Ascending aorta (tissue), 2 donors: ENCODE measurements at regions not wholly inside any gene's neighbourhood (a gene's known extent, or its start where the extent isn't known, plus 50 kb on each side); places are given as distances from the start of the nearest gene placed in this dataset.

Source experiments
- DNase-seq, 2 donors: peaks; one replicate each; pipeline ENCODE4 v3.0.0-alpha.2; 2019; ENCODE audit warnings: low spot score in 2 of 2
- H3K27ac ChIP-seq, 2 donors: fragments of 200-600 bp; sonication (generic); one replicate each; pipeline ENCODE4 v1.5.1; 2016 to 2017; ENCODE audit warnings: mild to moderate bottlenecking in 1 of 2
- H3K27me3 ChIP-seq: fragments of 200-600 bp; sonication (generic); one replicate; pipeline ENCODE4 v1.5.1; 2017
- H3K36me3 ChIP-seq, 2 donors: fragments of 200-600 bp; sonication (generic); one replicate each; pipeline ENCODE4 v1.5.1; 2016
- H3K4me1 ChIP-seq, 2 donors: fragments of 200-600 bp; sonication (generic); one replicate each; pipeline ENCODE4 v1.5.1; 2016 to 2017; ENCODE audit warnings: mild to moderate bottlenecking in 1 of 2
- H3K4me3 ChIP-seq, 2 donors: fragments of 200-600 bp; sonication (generic); one replicate each; pipeline ENCODE4 v1.5.1; 2016 to 2017; ENCODE audit warnings: mild to moderate bottlenecking in 1 of 2
- H3K9me3 ChIP-seq, 2 donors: fragments of 200-600 bp; sonication (generic); one replicate each; pipeline ENCODE4 v1.5.1; 2016
- CTCF ChIP-seq, 3 experiments: fragments of 200-600 bp in 2 of 3; fragments of 450-650 bp in 1 of 3; sonication (generic) in 2 of 3; IDR thresholded peaks; one replicate each; pipeline ENCODE4 v1.5.1; 2016 to 2019; ENCODE audit warnings: antibody characterized with exemption in 3 of 3, mild to moderate bottlenecking in 1 of 3, moderate library complexity in 1 of 3
- intact Hi-C: fragments of 100-400 bp; cut with DNase I; formaldehyde crosslinking; loops from one replicate; pipeline ENCODE4 v1.15.1; 2023

DNA sequence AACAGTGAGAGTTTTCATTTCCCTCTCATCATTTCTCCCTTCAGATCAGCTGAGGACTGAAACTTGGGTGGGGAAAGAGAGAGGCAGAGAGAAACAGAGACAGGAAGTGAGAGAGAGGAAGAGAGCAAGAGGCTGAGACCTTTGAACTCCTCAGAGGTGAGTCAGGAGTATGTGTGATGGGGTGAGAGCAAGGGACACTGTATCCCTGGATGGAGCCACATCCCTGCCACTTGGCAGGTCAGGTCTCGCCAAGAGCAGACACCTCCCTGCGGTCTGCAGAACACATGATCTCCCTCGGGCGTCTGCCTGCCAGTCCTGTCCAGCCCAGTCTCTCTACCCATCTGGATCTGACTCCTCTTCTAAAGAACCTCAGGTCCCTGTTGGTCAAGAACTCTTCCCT is 62.7 kb upstream of the SYNDIG1 start:
- no peak for TF ChIP-seq CTCF (IDR thresholded peaks at IDR 0.05)
- no peak for DNase-seq
- Histone ChIP-seq H3K36me3 (no peaks in the 10 kb centered on the region), H3K27ac (peak overlapping the region; percentile 39 to 52), H3K4me3 (no peak overlapping the region), H3K9me3 (no peaks in the 10 kb centered on the region), H3K4me1 (peaks cover 0 to 22% of the 10 kb centered on the region in 2 donors), H3K27me3 (no peaks in the 10 kb centered on the region)
- intact Hi-C loops: no loop called here

- Histone ChIP-seq H3K4me3 (no peak overlapping the region), H3K27ac (no peak overlapping the region), H3K36me3 (no peaks in the 10 kb centered on the region), H3K27me3 (no peaks in the 10 kb centered on the region), H3K4me1 (peaks cover 0 to 18% of the 10 kb centered on the region in 2 donors), H3K9me3 (peaks cover 0 to under 1% of the 10 kb centered on the region in 2 donors)
- DNase-seq: no peak
- no peak for TF ChIP-seq CTCF (IDR thresholded peaks at IDR 0.05)
- intact Hi-C loops: no loop called here
Measured at GRCh38 chr20:24406251-24406650, 63.2 kb upstream of the SYNDIG1 start.

DNA sequence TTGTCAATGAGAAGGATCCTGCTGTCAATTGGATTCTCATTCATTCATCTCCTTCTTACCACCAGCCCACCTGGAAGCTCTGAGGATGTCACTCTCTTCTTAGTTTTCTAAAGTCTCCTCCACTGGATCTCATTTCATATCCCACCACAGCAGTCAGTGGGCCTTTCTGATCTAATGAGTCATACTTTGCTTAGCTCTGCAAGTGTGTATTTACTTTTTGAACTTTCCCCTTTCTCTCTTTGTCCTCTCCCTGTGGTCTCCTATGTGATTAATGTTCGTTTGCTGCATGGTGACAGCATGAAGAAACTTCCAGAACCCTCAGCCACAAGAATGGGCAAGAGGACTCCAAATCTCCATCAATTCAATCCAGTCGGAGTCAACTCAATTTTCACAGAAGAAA is 63.6 kb upstream of the SYNDIG1 start:
- H3K36me3 ChIP-seq: no peaks in the 10 kb centered on the region
- H3K4me1 ChIP-seq: peaks cover 0 to 15% of the 10 kb centered on the region in 2 donors
- H3K4me3 ChIP-seq: no peak overlapping the region
- no peak overlapping the region for H3K27ac ChIP-seq
- no peak for TF ChIP-seq CTCF (IDR thresholded peaks at IDR 0.05)
- no peaks in the 10 kb centered on the region for H3K27me3 ChIP-seq
- peaks cover 0 to 5% of the 10 kb centered on the region in 2 donors for H3K9me3 ChIP-seq
- intact Hi-C loops: no loop called here
- DNase-seq: no peak

DNA sequence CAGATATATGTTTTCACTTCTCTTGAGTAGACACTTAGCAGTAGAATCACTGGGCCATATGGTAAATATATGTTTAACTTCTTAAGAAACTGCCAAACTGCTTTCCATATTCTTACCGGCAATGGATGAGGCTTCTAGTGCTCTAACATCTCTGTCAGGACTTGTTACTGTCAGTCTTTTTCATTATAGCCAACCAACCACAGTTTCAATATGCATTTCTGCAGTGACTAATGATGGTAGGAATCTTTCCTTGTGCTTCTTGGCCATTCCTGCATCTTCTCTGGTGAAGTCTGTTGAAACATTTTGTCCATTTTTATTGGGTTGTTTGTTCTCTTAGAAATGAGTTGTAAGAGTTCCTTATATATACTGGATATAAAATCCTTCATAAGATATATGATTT is 66.0 kb upstream of the SYNDIG1 start:
- peak overlapping the region in 1 of 2 donors; percentile 14 for H3K27ac ChIP-seq
- peaks cover 0 to 8% of the 10 kb centered on the region in 2 donors for H3K4me1 ChIP-seq
- TF ChIP-seq CTCF (IDR thresholded peaks at IDR 0.05): no peak
- H3K36me3 ChIP-seq: no peaks in the 10 kb centered on the region
- no peaks in the 10 kb centered on the region for H3K27me3 ChIP-seq
- H3K4me3 ChIP-seq: no peak overlapping the region
- H3K9me3 ChIP-seq: peaks cover 0 to 9% of the 10 kb centered on the region in 2 donors
- intact Hi-C loops: no loop called here
- no peak for DNase-seq

DNA sequence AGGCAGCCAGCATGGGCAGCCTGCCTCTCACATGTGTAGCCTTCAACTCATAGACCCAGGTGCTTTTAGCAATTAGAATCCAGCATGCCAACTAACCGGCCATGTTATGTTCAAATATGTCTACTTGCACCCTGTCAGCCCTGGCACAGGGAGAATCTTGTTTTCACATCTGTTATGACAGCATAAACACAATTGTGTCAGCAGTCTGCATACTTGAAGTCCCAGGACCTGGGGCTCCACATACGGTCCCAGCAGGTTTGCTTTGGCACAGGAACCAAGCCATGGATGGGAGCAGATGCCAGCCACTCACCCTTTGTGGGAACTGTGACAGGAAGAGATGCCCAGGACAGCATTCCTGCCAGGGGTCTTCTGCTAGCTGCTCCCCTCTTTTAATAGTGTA is 67.2 kb upstream of the SYNDIG1 start:
- Histone ChIP-seq H3K4me1 (peaks cover 0 to 1% of the 10 kb centered on the region in 2 donors), H3K36me3 (no peaks in the 10 kb centered on the region), H3K27me3 (no peaks in the 10 kb centered on the region), H3K4me3 (no peak overlapping the region), H3K9me3 (peaks cover 0 to 9% of the 10 kb centered on the region in 2 donors), H3K27ac (no peak overlapping the region)
- intact Hi-C loops: no loop called here
- TF ChIP-seq CTCF (IDR thresholded peaks at IDR 0.05): no peak
- DNase-seq: no peak

DNA sequence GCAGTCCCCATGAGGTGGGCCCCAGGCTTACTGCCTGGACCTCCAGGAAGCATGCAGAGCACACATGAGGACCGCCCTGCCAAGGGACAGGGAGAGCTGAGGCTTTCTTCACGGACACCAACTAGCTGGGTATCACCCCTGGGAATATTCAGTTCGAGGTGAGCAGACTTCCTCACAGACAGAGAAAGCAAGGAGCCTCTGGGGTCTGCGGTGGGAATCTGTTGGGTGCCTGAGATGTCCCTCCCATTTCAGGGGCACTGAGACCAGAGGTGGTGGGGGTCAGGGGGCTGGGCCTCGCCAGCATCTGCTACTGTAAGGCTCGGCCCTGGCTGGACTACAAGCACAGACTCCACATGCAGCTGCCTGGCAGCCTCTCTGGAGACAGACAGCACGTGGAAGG is 74.3 kb upstream of the SYNDIG1 start:
- intact Hi-C loops: no loop called here
- no peak overlapping the region for H3K27ac ChIP-seq
- H3K9me3 ChIP-seq: no peaks in the 10 kb centered on the region
- H3K36me3 ChIP-seq: no peaks in the 10 kb centered on the region
- DNase-seq: peak in 1 of 2 donors; percentile 49
- H3K27me3 ChIP-seq: no peaks in the 10 kb centered on the region
- no peak for TF ChIP-seq CTCF (IDR thresholded peaks at IDR 0.05)
- no peaks in the 10 kb centered on the region for H3K4me1 ChIP-seq
- no peak overlapping the region for H3K4me3 ChIP-seq
